IgD-negative memory B cell (primary cell): ENCODE measurements at regions not wholly inside any gene's neighbourhood (a gene's known extent, or its start where the extent isn't known, plus 50 kb on each side); places are given as distances from the start of the nearest gene placed in this dataset.

Source experiments
- H3K27ac Mint-ChIP-seq, 3 donors: one replicate each; pipeline ENCODE4 v1.8.0; 2020 to 2022; ENCODE audit warnings: mild to moderate bottlenecking in 3 of 3, mixed read lengths in 3 of 3, moderate library complexity in 1 of 3
- H3K27me3 Mint-ChIP-seq: one replicate; pipeline ENCODE4 v1.8.0; 2021; ENCODE audit warnings: mixed read lengths
- H3K36me3 Mint-ChIP-seq: one replicate; pipeline ENCODE4 v1.8.0; 2020; ENCODE audit warnings: mild to moderate bottlenecking, mixed read lengths
- H3K4me1 Mint-ChIP-seq, 3 donors: one replicate each; pipeline ENCODE4 v1.8.0; 2020 to 2022; ENCODE audit warnings: mixed read lengths in 3 of 3, mild to moderate bottlenecking in 1 of 3
- H3K4me3 Mint-ChIP-seq, 4 donors: one replicate each; pipeline ENCODE4 v1.8.0; 2020 to 2022; ENCODE audit warnings: mild to moderate bottlenecking in 4 of 4, mixed read lengths in 4 of 4, moderate library complexity in 3 of 4
- H3K9me3 Mint-ChIP-seq, 3 donors: one replicate each; pipeline ENCODE4 v1.8.0; 2020 to 2021; ENCODE audit warnings: mixed read lengths in 3 of 3, mild to moderate bottlenecking in 1 of 3

DNA sequence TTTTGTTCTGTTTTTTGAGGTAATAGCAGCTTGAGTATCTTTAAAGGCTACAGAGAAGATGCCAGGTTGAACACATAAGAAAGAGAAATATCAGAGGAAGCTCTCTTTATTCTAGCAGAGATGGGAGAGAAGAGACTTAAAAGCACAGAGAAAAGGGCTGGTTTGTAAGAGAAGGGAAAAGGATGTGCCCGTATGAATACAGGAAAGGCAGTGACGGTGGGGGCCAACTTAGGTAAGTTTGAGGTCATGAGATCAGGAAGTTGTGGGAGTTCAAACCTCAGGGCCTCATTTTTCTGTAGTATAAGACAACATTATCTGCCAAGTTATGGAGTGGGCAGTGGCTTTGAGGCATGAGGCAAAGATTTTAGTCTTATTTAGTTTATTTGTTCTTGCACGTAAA lies 121.3 kb upstream of the S100G start:
- Mint-ChIP-seq H3K27me3 (no peaks in the 10 kb centered on the region), H3K4me1 (peaks cover 0 to 4% (median 0%) of the 10 kb centered on the region in 3 donors), H3K36me3 (peaks cover 3% of the 10 kb centered on the region), H3K9me3 (peaks cover 5 to 10% (median 9%) of the 10 kb centered on the region in 3 donors), H3K4me3 (no peak overlapping the region), H3K27ac (no peak overlapping the region)
